HepG2 (cell line): ENCODE measurements at regions not wholly inside any gene's neighbourhood (a gene's known extent, or its start where the extent isn't known, plus 50 kb on each side); places are given as distances from the start of the nearest gene placed in this dataset.

ENCODE experiments used
- ATAC-seq: fragments of 200-7000 bp; cut with Tn5 transposase; 3 replicates; pipeline ENCODE4 v1.9.1; 2020; ENCODE audit warnings: mild to moderate bottlenecking, moderate library complexity
- BruUV-seq: library from RNA; stranded (reverse); fragments of 400-500 nt; replicated peaks from 2 replicates; lab custom pipeline; 2021; lab: Mats Ljungman, UMichigan
- CTCF ChIA-PET: fragments of 300-600 bp; formaldehyde crosslinking; extraction: SDS; loops from one replicate; lab custom pipeline; 2021; ENCODE audit warnings: low total read pairs, inconsistent platforms, low intra/inter-chr PET ratio; lab: Yijun Ruan, JAX
- POLR2A ChIA-PET: fragments of 350-600 bp; sonication (Branson Sonifier 250); formaldehyde crosslinking; loops from one replicate; lab custom pipeline; 2020; ENCODE audit warnings: antibody characterized with exemption, inconsistent platforms; lab: Yijun Ruan, JAX
- DNase-seq: peaks from one replicate; pipeline ENCODE4 v3.0.0-alpha.2; 2015; ENCODE audit warnings: low spot score
- FAIRE-seq: peaks from 3 replicates; lab custom pipeline; 2011; peaks lifted over from hg19 to GRCh38; lab: Jason Lieb, UNC
- H2AFZ ChIP-seq: one replicate; pipeline ENCODE4 v1.6.1; 2011; ENCODE audit warnings: low read length, inconsistent platforms
- H3K27ac ChIP-seq: fragments of 300-600 bp; 3 replicates; pipeline ENCODE4 v1.8.0; 2011; ENCODE audit warnings: mixed run types, mild to moderate bottlenecking, mixed read lengths, low read length, inconsistent platforms; ENCODE audit not compliant: insufficient read depth; ENCODE audit errors: extremely low read length
- H3K27me3 ChIP-seq, 2 experiments: fragments of 200-600 bp in 1 of 2; 2 replicates in 1 of 2; 3 replicates in 1 of 2; pipeline versions ENCODE4 v1.6.0 to v1.8.0; 2011; ENCODE audit warnings: low read length in 2 of 2, mild to moderate bottlenecking in 2 of 2, moderate library complexity in 2 of 2, inconsistent platforms in 1 of 2; ENCODE audit not compliant: insufficient read depth in 2 of 2, control insufficient read depth in 1 of 2
- H3K36me3 ChIP-seq, 2 experiments: fragments of 200-600 bp in 1 of 2; replicated peaks in 1 of 2; 2 replicates in 1 of 2; 3 replicates in 1 of 2; pipeline versions ENCODE4 v1.5.1 to v1.8.0; 2011; ENCODE audit warnings: low read length in 2 of 2, inconsistent platforms in 1 of 2; ENCODE audit not compliant: insufficient read depth in 2 of 2, control insufficient read depth in 1 of 2
- H3K4me1 ChIP-seq: 2 replicates; pipeline ENCODE4 v1.5.1; 2012; ENCODE audit warnings: low read length, inconsistent platforms; ENCODE audit not compliant: insufficient read depth
- H3K4me2 ChIP-seq: 2 replicates; pipeline ENCODE4 v1.6.0; 2011; ENCODE audit warnings: low read depth, low read length, inconsistent platforms
- H3K4me3 ChIP-seq, 3 experiments: fragments of 200-600 bp in 1 of 3; sonication (generic), shearing (Covaris generic) in 1 of 3; replicated peaks in 1 of 3; 2 replicates each; pipeline ENCODE4 v1.5.1; 2011 to 2016; ENCODE audit warnings: low read length in 3 of 3, inconsistent platforms in 2 of 3, low read depth in 2 of 3, mild to moderate bottlenecking in 2 of 3, control low read depth in 1 of 3, mixed read lengths in 1 of 3; ENCODE audit not compliant: insufficient read depth in 1 of 3
- H3K79me2 ChIP-seq: one replicate; pipeline ENCODE4 v1.6.1; 2011; ENCODE audit warnings: low read length, inconsistent platforms; ENCODE audit not compliant: insufficient read depth
- H3K9ac ChIP-seq: 2 replicates; pipeline ENCODE4 v1.6.0; 2011; ENCODE audit warnings: mild to moderate bottlenecking, low read depth, low read length, inconsistent platforms; ENCODE audit not compliant: insufficient read depth
- H3K9me3 ChIP-seq: 2 replicates; pipeline ENCODE4 v1.5.1; 2012; ENCODE audit warnings: mild to moderate bottlenecking, low read length
- H4K20me1 ChIP-seq: 2 replicates; pipeline ENCODE4 v1.6.0; 2011; ENCODE audit warnings: inconsistent platforms, mild to moderate bottlenecking, low read length, moderate library complexity; ENCODE audit not compliant: insufficient read depth
- ASH2L ChIP-seq: fragments of 300-600, 200-600 bp; sonication (generic); IDR thresholded peaks from 2 replicates; pipeline ENCODE4 v1.7.0; 2017; ENCODE audit warnings: low read depth, mild to moderate bottlenecking, moderate library complexity, mixed read lengths, low read length; ENCODE audit not compliant: insufficient read length
- ELF3 ChIP-seq: IDR thresholded peaks from 2 replicates; pipeline ENCODE4 v1.6.1; 2016; ENCODE audit warnings: missing genetic modification reagents, missing compliant biosample characterization
- FOXO1 ChIP-seq: sonication (generic); formaldehyde crosslinking; IDR thresholded peaks from 2 replicates; pipeline ENCODE4 v1.4.0; 2020; ENCODE audit warnings: missing genetic modification reagents
- GLMP ChIP-seq: sonication (generic); formaldehyde crosslinking; IDR thresholded peaks from 2 replicates; pipeline ENCODE4 v1.9.0; 2021; ENCODE audit warnings: missing genetic modification reagents, mild to moderate bottlenecking, borderline replicate concordance
- KLF13 ChIP-seq: sonication (generic); formaldehyde crosslinking; IDR thresholded peaks from 2 replicates; pipeline ENCODE4 v1.4.0; 2020; ENCODE audit warnings: mild to moderate bottlenecking, missing genetic modification reagents
- MBNL3 ChIP-seq: fragments of 250-450 bp; sonication (Bioruptor Pico); conservative IDR thresholded peaks from 2 replicates; pipeline ENCODE4 v1.8.0; 2022; ENCODE audit warnings: mild to moderate bottlenecking, inconsistent platforms
- MNT ChIP-seq: fragments of 450-650 bp; IDR thresholded peaks from 2 replicates; pipeline ENCODE4 v1.6.1; 2016
- MZF1 ChIP-seq: sonication (generic); formaldehyde crosslinking; IDR thresholded peaks from 2 replicates; pipeline ENCODE4 v1.8.1; 2023; ENCODE audit warnings: mild to moderate bottlenecking, missing genetic modification reagents, borderline replicate concordance
- PRDM10 ChIP-seq: sonication (generic); formaldehyde crosslinking; IDR thresholded peaks from 2 replicates; pipeline ENCODE4 v1.4.0; 2020; ENCODE audit warnings: low read depth, missing genetic modification reagents
- PTBP1 ChIP-seq: fragments of 200-400 bp; formaldehyde crosslinking; IDR thresholded peaks from 2 replicates; pipeline ENCODE4 v1.6.1; 2018; ENCODE audit warnings: low read length, low read depth; ENCODE audit not compliant: poor library complexity, severe bottlenecking
- RFXAP ChIP-seq: sonication (generic); formaldehyde crosslinking; IDR thresholded peaks from 2 replicates; pipeline ENCODE4 v1.4.0; 2020; ENCODE audit warnings: missing genetic modification reagents, borderline replicate concordance
- SOX5 ChIP-seq: IDR thresholded peaks from 2 replicates; pipeline ENCODE4 v1.6.1; 2016; ENCODE audit warnings: borderline replicate concordance
- SP5 ChIP-seq: IDR thresholded peaks from 2 replicates; pipeline ENCODE4 v1.6.1; 2016; ENCODE audit warnings: low read depth, borderline replicate concordance
- TRIM24 ChIP-seq: sonication (generic); formaldehyde crosslinking; IDR thresholded peaks from 2 replicates; pipeline ENCODE4 v1.8.0; 2022; ENCODE audit warnings: mild to moderate bottlenecking, missing genetic modification reagents
- YEATS2 ChIP-seq: sonication (generic); formaldehyde crosslinking; IDR thresholded peaks from 2 replicates; pipeline ENCODE4 v1.4.0; 2020; ENCODE audit warnings: missing genetic modification reagents, borderline replicate concordance
- ZBTB3 ChIP-seq: sonication (generic); formaldehyde crosslinking; IDR thresholded peaks from 2 replicates; pipeline ENCODE4 v1.4.0; 2020; ENCODE audit warnings: low read depth, mild to moderate bottlenecking, moderate library complexity, missing genetic modification reagents, borderline replicate concordance
- ZNF143 ChIP-seq: sonication (generic); formaldehyde crosslinking; IDR thresholded peaks from 2 replicates; pipeline ENCODE4 v1.4.0; 2020; ENCODE audit warnings: missing genetic modification reagents
- ZNF30 ChIP-seq: sonication (generic); formaldehyde crosslinking; IDR thresholded peaks from 2 replicates; pipeline ENCODE4 v1.5.0; 2020; ENCODE audit warnings: mild to moderate bottlenecking, missing genetic modification reagents
- ZNF441 ChIP-seq: sonication (generic); formaldehyde crosslinking; IDR thresholded peaks from 2 replicates; pipeline ENCODE4 v1.7.0; 2021; ENCODE audit warnings: missing genetic modification reagents, borderline replicate concordance
- ZNF619 ChIP-seq: sonication (generic); formaldehyde crosslinking; IDR thresholded peaks from 2 replicates; pipeline ENCODE4 v1.4.0; 2020; ENCODE audit warnings: mild to moderate bottlenecking, missing genetic modification reagents
- WGBS: methylation state at CpG from one replicate; pipeline ENCODE4 v1.1.6; 2017; ENCODE audit warnings: low lambda C conversion rate; 5-methylcytosine and 5-hydroxymethylcytosine counted together
- in situ Hi-C: cut with HindIII; loops from 2 replicates; pipeline ENCODE4 v1.10.0; 2017; ENCODE audit warnings: low pct_unique_long_range_greater_than_20kb; ENCODE audit not compliant: extremely low pct_ligation_motif_present
- intact Hi-C: fragments of 100-400 bp; cut with micrococcal nuclease; formaldehyde crosslinking; loops from one replicate; pipeline ENCODE4 v1.10.0; 2022; ENCODE audit not compliant: unreplicated experiment

GRCh38 chr20:5689463-5689862, 60.7 kb upstream of the SHLD1 start:
- Histone ChIP-seq H3K4me1 (peaks cover 50% of the 10 kb centered on the region), H3K27me3 (peaks cover 0 to 19% of the 10 kb centered on the region in 2 experiments; a peak in 1 of 5 replicates), H3K9ac (no peak overlapping the region), H3K4me3 (0 out of 6 replicates have a peak overlapping the region, but pooled peaks of 2 of the 3 experiments have one; percentile 1 to 7), H2AFZ (no peak overlapping the region), H4K20me1 (no peaks in the 10 kb centered on the region), H3K79me2 (no peaks in the 10 kb centered on the region), H3K36me3 (no peaks in the 10 kb centered on the region), H3K27ac (no peak overlapping the region), H3K9me3 (no peaks in the 10 kb centered on the region), H3K4me2 (peak overlapping the region; percentile 64)
- ChIA-PET POLR2A (no interaction called here), CTCF (no interaction called here)
- 2% methylated on average over 6 of the region's 6 CpGs for WGBS
- intact Hi-C loops, result no loop called here
- FAIRE-seq (no peak), ATAC-seq (peak; percentile 47), DNase-seq (peak; percentile 47)
- BruUV-seq, result no TSS peak
- in situ Hi-C loops, result no loop called here
- no peak; the same call in 1 of the 2 replicates for TF ChIP-seq PRDM10 (CRISPR knock-in tag)
- no peak for TF ChIP-seq ZNF143 (CRISPR knock-in tag)
- TF ChIP-seq ZBTB3 (CRISPR knock-in tag), result no peak
- peak; percentile 87; the same call in 1 of the 2 replicates for TF ChIP-seq SOX5 (CRISPR knock-in tag)
- no peak for TF ChIP-seq GLMP (CRISPR knock-in tag)
- TF ChIP-seq ZNF441 (CRISPR knock-in tag), result peak; percentile 43; the same call in 1 of the 2 replicates
- TF ChIP-seq ELF3 (CRISPR knock-in tag), result peak; percentile 98
- no peak for TF ChIP-seq ZNF30 (CRISPR knock-in tag)
- TF ChIP-seq RFXAP (CRISPR knock-in tag), result 0 out of 2 replicates have a peak, but pooled peaks have one; percentile 51
- no peak for TF ChIP-seq SP5
- no peak for TF ChIP-seq MZF1
- TF ChIP-seq FOXO1, result peak; percentile 94
- TF ChIP-seq YEATS2 (CRISPR knock-in tag), result peak; percentile 35; the same call in 1 of the 2 replicates
- TF ChIP-seq KLF13 (CRISPR knock-in tag), result no peak
- peak; percentile 84; the same call in 1 of the 2 replicates for TF ChIP-seq TRIM24
- TF ChIP-seq ZNF619 (CRISPR knock-in tag), result no peak
- no peak for TF ChIP-seq PTBP1
- TF ChIP-seq ASH2L, result no peak
- no peak for TF ChIP-seq MNT
- no peak for TF ChIP-seq MBNL3 (CRISPR knock-in tag)
